H1 (cell line): ENCODE measurements at regions not wholly inside any gene's neighbourhood (a gene's known extent, or its start where the extent isn't known, plus 50 kb on each side); places are given as distances from the start of the nearest gene placed in this dataset.

Source experiments
- CTCF ChIA-PET: fragments of 300-600 bp; sonication (Branson Sonifier 250); formaldehyde crosslinking; loops from one replicate; lab custom pipeline; 2021; ENCODE audit not compliant: partially characterized antibody; lab: Charles Lee
- POLR2A ChIA-PET: fragments of 300-600 bp; sonication (Branson Sonifier 250); formaldehyde crosslinking; loops from one replicate; lab custom pipeline; 2021; ENCODE audit warnings: inconsistent platforms; ENCODE audit not compliant: partially characterized antibody; lab: Charles Lee
- DNase-seq, 2 experiments: peaks; one replicate each; pipeline versions ENCODE4 v3.0.0 to v3.0.0-alpha.2; 2010 to 2022; ENCODE audit warnings: low spot score in 2 of 2, low read depth in 1 of 2, mixed read lengths in 1 of 2
- FAIRE-seq: peaks from 2 replicates; lab custom pipeline; 2011; peaks lifted over from hg19 to GRCh38; lab: Jason Lieb, UNC
- H2AFZ ChIP-seq: 2 replicates; pipeline ENCODE4 v1.8.1; 2012; ENCODE audit warnings: low read length, inconsistent platforms
- H2AK5ac ChIP-seq: 2 replicates; pipeline ENCODE4 v1.6.1; 2013; ENCODE audit warnings: low read depth, low read length
- H2BK120ac ChIP-seq: replicated peaks from 2 replicates; pipeline ENCODE3; 2013; ENCODE audit warnings: low read depth, low read length, inconsistent platforms
- H2BK12ac ChIP-seq: 2 replicates; pipeline ENCODE4 v1.6.1; 2013; ENCODE audit warnings: low read depth, low read length
- H2BK15ac ChIP-seq: 2 replicates; pipeline ENCODE4 v1.6.1; 2013; ENCODE audit warnings: low read length
- H2BK20ac ChIP-seq: 2 replicates; pipeline ENCODE4 v1.6.1; 2013; ENCODE audit warnings: low read length
- H2BK5ac ChIP-seq: 2 replicates; pipeline ENCODE4 v1.6.1; 2013; ENCODE audit warnings: low read depth, low read length
- H3K14ac ChIP-seq: 2 replicates; pipeline ENCODE4 v1.6.1; 2013; ENCODE audit warnings: inconsistent platforms; ENCODE audit not compliant: insufficient read length
- H3K18ac ChIP-seq: 2 replicates; pipeline ENCODE4 v1.6.1; 2013; ENCODE audit warnings: low read length; ENCODE audit errors: extremely low read depth
- H3K23ac ChIP-seq: 2 replicates; pipeline ENCODE4 v1.6.1; 2013; ENCODE audit warnings: inconsistent platforms; ENCODE audit not compliant: insufficient read length
- H3K23me2 ChIP-seq: 2 replicates; pipeline ENCODE4 v1.6.1; 2013; ENCODE audit warnings: low read depth, low read length
- H3K27ac ChIP-seq: 2 replicates; pipeline ENCODE4 v1.6.1; 2011; ENCODE audit warnings: low read depth, low read length, inconsistent platforms
- H3K27me3 ChIP-seq, 4 experiments: replicated peaks in 1 of 4; 1 replicate in 1 of 4; 2 replicates in 3 of 4; pipeline versions ENCODE4 v1.6.1 to v1.8.1; 2011 to 2013; ENCODE audit warnings: low read length in 3 of 4, mild to moderate bottlenecking in 3 of 4, inconsistent platforms in 2 of 4, mixed read lengths in 2 of 4, moderate library complexity in 1 of 4; ENCODE audit not compliant: control insufficient read depth in 3 of 4, insufficient read depth in 3 of 4; ENCODE audit errors: extremely low read depth in 1 of 4
- H3K36me3 ChIP-seq, 4 experiments: 2 replicates each; pipeline versions ENCODE4 v1.6.1 to v1.8.1; 2011 to 2013; ENCODE audit warnings: mild to moderate bottlenecking in 4 of 4, low read length in 3 of 4, moderate library complexity in 2 of 4, control low read depth in 1 of 4, inconsistent platforms in 1 of 4; ENCODE audit not compliant: insufficient read depth in 4 of 4, control insufficient read depth in 2 of 4
- H3K4ac ChIP-seq: replicated peaks from 2 replicates; pipeline ENCODE3; 2013; ENCODE audit warnings: low read length, low read depth, mixed read lengths, inconsistent platforms; ENCODE audit not compliant: insufficient read length
- H3K4me1 ChIP-seq, 4 experiments: replicated peaks in 1 of 4; 1 replicate in 1 of 4; 2 replicates in 3 of 4; pipeline versions ENCODE4 v1.6.1 to v1.8.1; 2011 to 2013; ENCODE audit warnings: low read length in 3 of 4, inconsistent platforms in 2 of 4, mixed read lengths in 1 of 4; ENCODE audit not compliant: insufficient read depth in 4 of 4, control insufficient read depth in 3 of 4
- H3K4me2 ChIP-seq, 2 experiments: 2 replicates each; pipeline versions ENCODE4 v1.6.1 to v1.8.1; 2011 to 2013; ENCODE audit warnings: low read depth in 2 of 2, low read length in 2 of 2, control low read depth in 1 of 2, inconsistent platforms in 1 of 2, mild to moderate bottlenecking in 1 of 2; ENCODE audit not compliant: insufficient read depth in 1 of 2
- H3K4me3 ChIP-seq, 4 experiments: fragments of 200-600, 300-600 bp in 1 of 4; sonication (generic), shearing (Covaris generic), sonication (Bioruptor Twin) in 1 of 4; 2 replicates each; pipeline versions ENCODE4 v1.5.1 to v1.8.1; 2011 to 2016; ENCODE audit warnings: low read length in 4 of 4, low read depth in 3 of 4, control low read depth in 2 of 4, inconsistent platforms in 2 of 4, mild to moderate bottlenecking in 2 of 4, mixed read lengths in 1 of 4, moderate library complexity in 1 of 4; ENCODE audit not compliant: insufficient read depth in 2 of 4; ENCODE audit errors: extremely low read depth in 1 of 4
- H3K56ac ChIP-seq: replicated peaks from 2 replicates; pipeline ENCODE3; 2013; ENCODE audit warnings: low read depth, mild to moderate bottlenecking, mixed read lengths, low read length, inconsistent platforms; ENCODE audit not compliant: insufficient read length
- H3K79me1 ChIP-seq: 2 replicates; pipeline ENCODE4 v1.6.1; 2013; ENCODE audit warnings: low read depth, low read length, control low read depth
- H3K79me2 ChIP-seq, 2 experiments: 2 replicates each; pipeline versions ENCODE4 v1.6.1 to v1.8.1; 2012 to 2013; ENCODE audit warnings: low read length in 2 of 2, mild to moderate bottlenecking in 2 of 2, inconsistent platforms in 1 of 2; ENCODE audit not compliant: insufficient read depth in 2 of 2, control insufficient read depth in 1 of 2
- H3K9ac ChIP-seq, 4 experiments: replicated peaks in 1 of 4; 1 replicate in 1 of 4; 2 replicates in 3 of 4; pipeline versions ENCODE4 v1.6.1 to v1.8.1; 2011 to 2013; ENCODE audit warnings: low read depth in 3 of 4, low read length in 3 of 4, control low read depth in 2 of 4, mild to moderate bottlenecking in 2 of 4, moderate library complexity in 2 of 4, inconsistent platforms in 1 of 4; ENCODE audit errors: extremely low read depth in 1 of 4
- H3K9me3 ChIP-seq, 2 experiments: 2 replicates each; pipeline versions ENCODE4 v1.6.1 to v1.8.1; 2012 to 2013; ENCODE audit warnings: mild to moderate bottlenecking in 2 of 2, moderate library complexity in 2 of 2, control low read depth in 1 of 2, inconsistent platforms in 1 of 2, low read depth in 1 of 2, low read length in 1 of 2, mixed read lengths in 1 of 2; ENCODE audit not compliant: insufficient read depth in 2 of 2
- H4K20me1 ChIP-seq, 2 experiments: replicated peaks in 1 of 2; 2 replicates each; pipeline versions ENCODE3 to v1.8.1; 2011 to 2013; ENCODE audit warnings: inconsistent platforms in 2 of 2, low read length in 2 of 2, mild to moderate bottlenecking in 1 of 2; ENCODE audit not compliant: insufficient read depth in 2 of 2, control insufficient read depth in 1 of 2
- H4K5ac ChIP-seq: 2 replicates; pipeline ENCODE4 v1.6.1; 2013; ENCODE audit warnings: low read length, low read depth, mixed read lengths, inconsistent platforms; ENCODE audit not compliant: insufficient read length
- H4K8ac ChIP-seq: 2 replicates; pipeline ENCODE4 v1.8.0; 2013; ENCODE audit warnings: mild to moderate bottlenecking, moderate library complexity, low read length, inconsistent platforms; ENCODE audit not compliant: insufficient read depth; ENCODE audit errors: extremely low read depth
- H4K91ac ChIP-seq: replicated peaks from 2 replicates; pipeline ENCODE3; 2013; ENCODE audit warnings: low read length, mixed read lengths, inconsistent platforms; ENCODE audit not compliant: insufficient read length
- BCL11A ChIP-seq, 2 experiments: IDR thresholded peaks; one replicate each; pipeline ENCODE4 v1.6.1; 2011; ENCODE audit warnings: low read depth in 2 of 2, low read length in 2 of 2, mild to moderate bottlenecking in 2 of 2
- BRCA1 ChIP-seq: IDR thresholded peaks from 2 replicates; pipeline ENCODE4 v1.6.1; 2012; ENCODE audit warnings: low read depth, low read length, improper control_type of control experiment
- GABPA ChIP-seq: IDR thresholded peaks from 2 replicates; pipeline ENCODE4 v1.6.1; 2011; ENCODE audit warnings: mild to moderate bottlenecking, low read length, moderate library complexity, borderline replicate concordance; ENCODE audit not compliant: insufficient read depth
- HDAC2 ChIP-seq, 2 experiments: fragments of 300-600 bp in 1 of 2; sonication (generic) in 1 of 2; IDR thresholded peaks; 2 replicates each; pipeline ENCODE4 v1.6.1; 2011 to 2012; ENCODE audit warnings: low read depth in 2 of 2, low read length in 2 of 2, mild to moderate bottlenecking in 2 of 2, moderate library complexity in 2 of 2, borderline replicate concordance in 1 of 2, inconsistent platforms in 1 of 2
- JUN ChIP-seq: IDR thresholded peaks from 2 replicates; pipeline ENCODE4 v1.6.1; 2011; ENCODE audit warnings: low read depth, mild to moderate bottlenecking, improper control_type of control experiment, low read length
- KDM1A ChIP-seq: fragments of 200-600, 300-600 bp; sonication (generic); IDR thresholded peaks from 2 replicates; pipeline ENCODE4 v1.7.1; 2016; ENCODE audit warnings: mild to moderate bottlenecking, low read length, borderline replicate concordance
- PHF8 ChIP-seq: fragments of 200-600 bp; sonication (generic); conservative IDR thresholded peaks from 2 replicates; pipeline ENCODE4 v1.7.1; 2012; ENCODE audit warnings: low read depth, mild to moderate bottlenecking, inconsistent platforms, low read length, moderate library complexity
- SIRT6 ChIP-seq: IDR thresholded peaks from one replicate; pipeline ENCODE4 v1.7.1; 2012; ENCODE audit warnings: low read length, inconsistent platforms
- ZNF274 ChIP-seq: IDR thresholded peaks from 2 replicates; pipeline ENCODE4 v1.7.0; 2012; ENCODE audit warnings: low read length, borderline replicate concordance; ENCODE audit errors: extremely low read depth
- WGBS, 2 experiments: shearing (Covaris generic) in 1 of 2; methylation state at CpG; one replicate each; pipeline versions ENCODE4 v1.1.6 to v1.1.7; 2013 to 2015; ENCODE audit warnings: low lambda C conversion rate in 2 of 2, mixed read lengths in 2 of 2, inconsistent platforms in 1 of 2, low coverage in 1 of 2, missing lambda C conversion rate in 1 of 2; ENCODE audit not compliant: insufficient replicate concordance in 2 of 2, insufficient coverage in 1 of 2, insufficient read length in 1 of 2; ENCODE audit errors: extremely low coverage in 1 of 2, missing lambda C conversion rate in 1 of 2; 5-methylcytosine and 5-hydroxymethylcytosine counted together

DNA sequence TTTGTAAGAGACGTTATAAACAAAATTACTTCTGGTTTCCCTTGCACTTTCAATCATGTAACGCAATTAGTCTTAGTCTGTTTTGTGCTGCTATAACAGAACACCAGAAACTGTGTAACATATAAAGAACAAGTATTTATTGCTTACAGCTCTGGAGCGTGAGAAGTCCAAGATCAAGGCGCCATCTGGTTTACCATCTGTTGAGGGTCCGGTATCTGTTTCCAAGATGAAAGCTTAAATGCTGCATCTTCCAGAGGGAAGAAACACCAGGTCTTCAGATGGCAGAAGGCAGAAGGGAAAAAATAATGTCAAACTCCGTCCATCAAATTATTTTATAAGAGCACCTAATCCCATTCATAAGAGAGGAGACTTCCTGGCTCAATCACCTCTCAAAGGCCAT, 474.1 kb downstream of the PDGFC start:
- no peak overlapping the region for H2BK20ac ChIP-seq
- H3K18ac ChIP-seq, result no peak overlapping the region
- H3K36me3 ChIP-seq, result no peaks in the 10 kb centered on the region
- no peak overlapping the region for H2BK12ac ChIP-seq
- H4K20me1 ChIP-seq, result no peaks in the 10 kb centered on the region
- no peaks in the 10 kb centered on the region for H3K79me2 ChIP-seq
- H2AFZ ChIP-seq, result no peak overlapping the region
- POLR2A ChIA-PET, result no interaction called here
- no peaks in the 10 kb centered on the region for H3K79me1 ChIP-seq
- no peak overlapping the region for H3K4me2 ChIP-seq
- no peak overlapping the region for H3K14ac ChIP-seq
- 93% methylated on average over 6 of the region's 6 CpGs; no CpG with 5 or more reads in 1 of the 2 experiments for WGBS, 2 experiments
- FAIRE-seq, result no peak
- H2BK15ac ChIP-seq, result no peak overlapping the region
- H3K4ac ChIP-seq, result no peak overlapping the region
- no peak overlapping the region for H2BK5ac ChIP-seq
- no peak overlapping the region for H3K23ac ChIP-seq
- TF ChIP-seq BCL11A (IDR thresholded peaks at IDR 0.05; ENCODE audit: low read depth in 2 of 2, low read length in 2 of 2) (no peak), JUN (no peak), PHF8 (no peak), KDM1A (no peak), BRCA1 (no peak), HDAC2 (IDR thresholded peaks at IDR 0.05; ENCODE audit: borderline replicate concordance in 1 of 2, low read depth in 2 of 2, low read length in 2 of 2) (no peak), SIRT6 (no peak), GABPA (no peak), ZNF274 (no peak)
- no peak overlapping the region for H3K27ac ChIP-seq
- H2AK5ac ChIP-seq, result no peak overlapping the region
- no peaks in the 10 kb centered on the region for H3K9me3 ChIP-seq
- no peak overlapping the region for H4K8ac ChIP-seq
- H4K91ac ChIP-seq, result no peak overlapping the region
- no peak overlapping the region for H4K5ac ChIP-seq
- H3K23me2 ChIP-seq, result no peaks in the 10 kb centered on the region
- no peak overlapping the region for H2BK120ac ChIP-seq
- H3K9ac ChIP-seq, result no peak overlapping the region
- H3K4me3 ChIP-seq, result no peak overlapping the region
- no peak for DNase-seq
- H3K56ac ChIP-seq, result no peak overlapping the region
- CTCF ChIA-PET, result interaction anchor here (1.1 kb wide), 1 partner anchor 22 kb away, joined by 3 read pairs; no protein-coding TSS in a partner anchor
- 0 out of 7 replicates have a peak, but pooled peaks cover 0 to 3% (median 0%) of the 10 kb centered on the region in 4 experiments for H3K4me1 ChIP-seq
- no peaks in the 10 kb centered on the region for H3K27me3 ChIP-seq
